HG02970 (cell line): ENCODE measurements at regions not wholly inside any gene's neighbourhood (a gene's known extent, or its start where the extent isn't known, plus 50 kb on each side); places are given as distances from the start of the nearest gene placed in this dataset.
"Not testable (repeated sequence)": the region's sequence is repeated elsewhere in the genome, so short reads cannot be mapped to it uniquely, and the experiment has no call there.

Experiments used
- ATAC-seq: cut with Tn5 transposase; IDR thresholded peaks from one replicate; pipeline ENCODE4 v1.9.1; 2021; ENCODE audit warnings: mild to moderate bottlenecking, moderate library complexity, moderate number of reproducible peaks; ENCODE audit not compliant: unreplicated experiment, low FRiP score

DNA sequence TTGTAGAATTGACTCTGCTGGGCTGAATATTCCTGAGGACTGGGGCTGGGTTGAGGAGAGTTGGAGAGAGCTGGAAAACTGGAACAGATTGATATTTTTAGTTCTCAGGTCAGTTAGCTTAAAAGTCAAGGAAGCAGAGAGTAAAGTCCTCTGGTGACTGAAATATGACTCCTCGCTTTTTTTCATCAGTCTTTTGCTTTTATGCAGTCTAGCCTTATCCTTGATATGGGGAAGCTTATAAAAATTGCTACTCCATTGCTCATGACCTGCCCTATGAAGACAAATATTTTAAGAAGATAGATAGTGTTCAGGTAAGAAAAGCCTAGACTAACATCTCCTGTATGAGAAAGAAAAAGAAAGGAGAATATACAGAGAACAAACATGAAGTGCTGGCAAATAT, 152.7 kb downstream of the C4orf33 start:
- ATAC-seq, result no peak

GRCh38 chr4:129254126-129254525, 158.2 kb downstream of the C4orf33 start:
- ATAC-seq, result no peak

DNA sequence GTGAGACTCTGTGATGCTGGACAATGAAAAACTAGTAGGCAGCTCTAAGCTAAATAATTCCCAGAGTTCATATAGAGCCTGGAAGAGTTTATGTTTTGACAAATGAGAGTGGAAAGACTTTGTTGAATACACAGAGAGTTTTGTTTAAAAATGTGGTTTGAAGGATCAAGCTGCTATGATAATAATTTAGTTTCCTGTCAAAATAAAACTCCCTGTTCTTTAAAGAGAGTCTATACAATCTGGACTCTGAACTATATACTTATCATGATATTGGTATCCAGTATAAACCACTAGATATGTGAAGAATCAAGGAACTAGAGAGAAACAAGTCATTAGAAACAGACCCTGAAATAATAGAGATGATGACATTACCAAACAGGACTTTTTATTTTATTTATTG, 158.6 kb downstream of the C4orf33 start:
- no peak for ATAC-seq

- no peak for ATAC-seq
These were observed 165.6 kb downstream of the C4orf33 start for GRCh38 chr4:129261584-129261983.

DNA sequence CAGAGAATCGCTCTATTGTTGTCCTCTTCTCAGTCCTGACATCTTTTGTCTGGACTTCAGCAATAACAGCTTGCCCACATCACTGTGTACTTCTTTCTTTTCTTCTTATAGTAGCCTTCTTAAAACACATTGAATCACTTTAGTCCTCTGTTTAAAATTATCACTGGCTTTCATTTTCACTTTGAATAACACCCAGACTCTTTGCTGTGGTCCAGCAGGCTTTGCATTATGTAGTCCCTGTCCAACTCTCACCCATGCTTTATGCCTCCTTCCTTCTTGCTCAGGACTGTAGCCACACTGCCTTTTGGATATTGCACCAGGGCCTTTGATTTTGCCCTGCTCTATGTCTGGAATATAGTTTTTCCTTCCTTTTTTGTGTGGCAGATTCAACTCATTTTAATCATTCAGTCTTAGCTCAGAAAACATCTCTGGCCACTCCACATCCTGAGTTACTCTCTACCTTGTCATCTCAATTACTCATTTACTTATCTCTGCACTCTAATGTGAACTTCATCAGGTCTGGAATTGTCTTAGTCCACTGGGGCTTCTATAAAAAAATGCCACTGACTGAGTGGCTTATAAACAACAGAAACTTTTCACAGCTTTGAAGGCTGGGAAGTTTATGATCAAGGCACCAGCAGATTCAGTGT, 168.2 kb downstream of the C4orf33 start:
- peak; percentile 99 for ATAC-seq

GRCh38 chr4:129278868-129279267, 182.9 kb downstream of the C4orf33 start:
- no peak for ATAC-seq

- no peak for ATAC-seq
These were observed 186.3 kb downstream of the C4orf33 start for GRCh38 chr4:129282293-129282692.

- not testable (repeated sequence) for ATAC-seq
These were observed 196.2 kb downstream of the C4orf33 start for GRCh38 chr4:129292194-129292593.

GRCh38 chr4:129314781-129315180, 218.8 kb downstream of the C4orf33 start:
- no peak for ATAC-seq

DNA sequence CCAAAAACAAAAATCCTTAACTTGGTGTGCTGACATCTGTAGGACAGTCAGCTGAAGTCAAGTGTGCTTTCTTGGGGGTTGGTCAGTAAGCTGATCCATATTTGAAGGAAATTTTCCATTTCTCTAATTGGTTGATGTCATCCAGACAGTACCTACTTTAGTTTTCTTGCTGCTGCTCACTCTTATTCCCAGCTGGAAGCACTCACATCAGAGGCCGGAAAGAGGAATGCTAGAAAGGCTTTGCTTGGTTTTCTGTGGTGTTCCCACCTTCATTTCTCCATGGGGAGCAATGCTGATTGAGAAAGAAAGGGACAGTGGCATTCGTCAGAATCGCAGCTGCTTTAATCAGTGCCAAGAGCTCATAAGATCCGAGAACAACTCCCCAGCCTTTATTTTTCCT, 227.0 kb downstream of the C4orf33 start:
- ATAC-seq, result no peak

DNA sequence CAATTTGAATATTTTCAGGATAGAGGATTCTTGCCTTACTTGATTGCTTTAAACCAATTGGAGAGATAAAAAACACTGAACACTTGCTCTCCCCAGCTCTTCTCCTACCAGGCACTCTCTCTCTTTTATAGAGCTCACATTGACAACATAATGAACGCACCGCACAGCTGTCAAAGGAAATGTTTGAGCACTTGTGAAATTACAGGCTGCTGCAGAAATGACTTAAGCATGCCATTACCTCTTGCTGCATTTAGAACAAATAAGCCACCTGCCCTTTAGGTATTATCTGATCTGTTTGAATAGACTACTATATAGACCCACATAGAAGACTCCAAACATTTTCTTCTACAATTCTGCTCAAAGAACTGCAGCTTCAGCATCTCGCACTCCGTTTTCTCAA, 227.7 kb downstream of the C4orf33 start:
- ATAC-seq, result no peak

GRCh38 chr4:129326571-129327460, 230.9 kb downstream of the C4orf33 start:
- ATAC-seq, result no peak

DNA sequence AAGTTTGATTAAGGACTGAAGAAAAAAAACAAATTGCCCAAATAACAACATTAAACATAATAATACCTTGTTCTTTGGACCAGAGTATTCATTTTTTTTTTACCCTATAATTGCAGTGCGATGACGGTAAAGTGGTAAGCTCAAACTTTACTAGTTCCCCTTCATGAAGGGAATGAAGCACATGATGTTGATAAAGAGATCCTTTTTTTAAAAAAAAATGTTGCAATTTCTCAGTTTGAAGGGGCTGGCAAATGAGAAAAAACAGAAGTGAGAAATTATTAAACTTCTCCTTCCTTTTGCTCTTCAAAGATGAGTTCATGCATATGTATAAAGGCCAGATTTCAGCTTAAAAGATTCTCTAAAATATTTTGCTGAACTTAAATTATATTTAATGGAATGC, 231.7 kb downstream of the C4orf33 start:
- ATAC-seq, result no peak

DNA sequence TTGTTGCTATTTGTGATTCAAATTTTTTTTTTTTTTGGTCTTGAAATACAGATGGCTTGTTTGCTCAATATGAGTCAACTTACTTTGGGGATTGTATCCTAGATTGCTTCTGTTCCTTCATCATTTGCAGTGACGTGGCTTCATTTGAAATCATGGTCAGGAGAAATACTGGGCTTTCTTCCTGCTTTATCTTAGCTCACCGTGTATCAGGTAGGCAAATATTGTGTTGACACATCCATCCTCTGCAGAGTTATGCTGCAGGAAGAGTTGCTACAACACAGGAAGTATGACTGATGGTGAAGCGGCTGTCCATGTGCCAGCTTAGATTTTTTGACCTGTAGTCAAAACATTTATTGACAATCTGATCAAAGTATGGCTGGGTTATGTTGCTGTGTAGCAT, 232.2 kb downstream of the C4orf33 start:
- no peak for ATAC-seq

DNA sequence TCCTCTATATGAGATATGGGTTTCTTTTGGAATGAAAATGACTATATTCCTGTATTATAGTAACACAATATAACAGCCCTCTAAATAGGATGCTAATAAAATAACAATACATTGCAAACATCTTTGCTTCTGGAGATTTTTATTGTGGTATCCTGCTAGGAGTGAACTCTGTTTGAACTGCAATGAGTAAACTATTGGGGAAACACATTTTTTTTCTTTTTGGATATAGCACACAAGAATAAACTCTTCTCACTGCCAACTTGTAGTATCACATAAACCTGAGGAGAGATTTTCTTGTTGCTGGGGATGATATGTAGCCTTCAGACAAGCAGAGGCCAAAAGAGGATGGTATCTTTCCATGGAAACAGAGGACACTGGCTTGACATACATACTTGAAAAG, 238.2 kb downstream of the C4orf33 start:
- no peak for ATAC-seq

DNA sequence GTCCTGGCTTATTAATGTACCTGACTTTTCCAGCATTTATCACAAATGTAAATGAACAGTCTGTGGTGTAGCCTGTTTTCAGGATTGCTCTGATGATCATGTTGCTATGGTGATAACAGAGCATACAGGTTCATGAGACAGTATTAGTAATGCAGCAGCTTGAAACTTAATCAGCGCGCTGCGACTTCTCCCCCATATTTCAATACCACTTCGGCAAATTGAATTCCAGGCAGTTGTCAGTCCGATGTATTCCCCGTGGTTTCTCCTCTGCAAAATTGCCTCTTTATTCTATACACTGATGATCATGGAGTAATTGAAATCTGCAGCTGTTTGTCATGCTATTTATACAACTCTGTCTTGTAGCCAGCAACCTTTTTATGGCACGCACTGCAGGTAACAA, 239.3 kb downstream of the C4orf33 start:
- ATAC-seq, result no peak

DNA sequence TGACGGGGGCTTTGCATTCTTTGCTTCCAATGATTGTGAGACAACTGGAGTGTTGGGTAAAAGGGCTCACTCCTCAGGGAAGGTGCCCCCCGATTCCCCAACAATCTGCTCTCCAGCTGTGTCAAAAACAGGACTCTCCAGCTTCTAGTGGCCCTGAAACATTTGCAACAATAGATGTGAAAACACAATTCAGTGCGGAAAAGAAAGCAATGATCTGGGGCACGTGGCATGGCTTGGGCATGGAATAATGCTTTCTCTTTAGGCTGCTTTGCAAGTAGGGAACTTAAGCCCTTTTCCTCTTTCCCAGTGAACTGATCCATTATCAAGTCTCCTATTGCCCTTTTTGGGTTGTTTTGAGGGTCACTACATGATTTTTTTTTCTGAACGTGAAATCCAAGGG, 239.9 kb downstream of the C4orf33 start:
- ATAC-seq, result no peak

GRCh38 chr4:129336457-129337227, 240.7 kb downstream of the C4orf33 start:
- no peak for ATAC-seq

DNA sequence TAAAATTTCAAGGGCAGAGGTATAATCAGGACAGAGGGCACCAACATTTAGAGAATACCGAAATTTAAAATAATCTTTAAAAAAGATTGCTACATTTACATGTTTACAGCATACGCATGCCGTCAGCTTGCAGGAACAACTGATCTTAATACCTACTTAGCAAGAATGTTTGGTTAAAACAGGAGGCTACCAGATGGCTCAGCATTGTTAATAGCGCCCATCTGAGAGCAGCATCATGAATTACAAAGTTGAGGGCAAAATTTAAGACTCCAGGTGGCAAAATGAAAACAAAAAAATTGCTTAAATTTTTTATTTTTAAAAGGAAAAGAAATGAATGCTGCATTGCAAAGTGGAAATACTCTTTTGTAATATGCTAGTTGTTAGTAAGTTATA, 241.3 kb downstream of the C4orf33 start:
- ATAC-seq, result no peak

DNA sequence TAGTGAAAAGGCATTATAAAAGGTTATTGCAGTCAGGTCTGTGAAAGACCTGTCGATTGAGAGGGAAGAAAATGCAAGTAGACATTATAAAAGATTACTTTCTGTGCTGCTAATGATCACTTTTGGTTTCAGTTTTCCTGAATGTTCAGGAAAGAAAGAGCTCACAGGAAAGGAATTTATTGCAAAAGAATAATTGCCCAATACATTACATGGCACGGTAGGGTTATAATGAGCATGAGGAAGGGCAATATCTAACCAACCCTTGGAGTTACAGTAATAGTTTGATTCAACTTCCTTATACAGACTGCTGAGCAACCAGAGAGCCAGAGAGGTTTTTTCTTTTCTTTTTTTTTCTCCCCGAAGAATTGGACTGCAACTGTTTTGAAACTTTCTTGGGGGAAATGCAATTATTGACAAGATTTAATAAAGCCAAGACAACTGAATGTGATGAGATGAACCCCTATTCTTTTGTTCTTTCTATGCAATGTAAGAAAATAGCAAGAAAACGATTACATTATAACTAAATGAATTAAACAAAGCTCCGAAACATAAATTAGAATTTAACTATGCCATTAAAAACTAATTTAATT, 247.0 kb downstream of the C4orf33 start:
- ATAC-seq, result no peak

DNA sequence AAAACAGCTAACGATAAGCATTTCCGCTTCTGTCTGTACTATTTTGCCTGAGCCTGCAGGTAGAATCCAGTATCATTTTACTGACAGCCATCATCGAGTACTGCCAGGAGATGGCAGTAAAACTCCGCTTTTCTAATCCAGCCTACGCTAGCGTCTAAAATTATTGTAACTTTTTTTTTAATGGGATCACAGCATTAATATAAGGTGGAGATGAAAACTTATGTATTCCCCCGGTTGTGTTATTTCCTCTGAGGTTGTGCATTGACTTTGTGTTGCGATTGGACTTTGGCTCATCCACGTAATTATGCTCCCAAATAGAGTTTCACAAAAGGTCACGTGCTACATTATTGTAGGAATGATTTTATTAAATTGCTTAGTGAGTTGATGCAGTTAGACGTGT, 248.1 kb downstream of the C4orf33 start:
- no peak for ATAC-seq
